ENCODE measurements at regions not wholly inside any gene's neighbourhood (a gene's known extent, or its start where the extent isn't known, plus 50 kb on each side); places are given as distances from the start of the nearest gene placed in this dataset.

GRCh38 chr7:38054199-38054598 lies 123.8 kb upstream of the STARD3NL start:
- Histone ChIP-seq H2BK12ac (ENCODE audit: low read length in 2 of 2) (no peak overlapping the region), H2BK5ac (ENCODE audit: low read depth, low read length, poor library complexity, severe bottlenecking) (no peak overlapping the region), H3K4me2 (ENCODE audit: low read length, poor library complexity, severe bottlenecking) (no peak overlapping the region), H3K4ac (ENCODE audit: low read depth in 1 of 2, low read length in 2 of 2) (no peak overlapping the region), H3K4me1 (ENCODE audit: control insufficient read depth, insufficient read depth, low read depth, low read length) (no peaks in the 10 kb centered on the region), H4K8ac (ENCODE audit: low read length) (no peak overlapping the region), H3K27ac (ENCODE audit: low read length, poor library complexity, severe bottlenecking) (no peak overlapping the region), H3K79me1 (replicated peaks; ENCODE audit: low read length, poor library complexity, severe bottlenecking) (no peaks in the 10 kb centered on the region), H3K9ac (ENCODE audit: low read length) (no peak overlapping the region), H2AK5ac (ENCODE audit: low read length, severe bottlenecking) (no peak overlapping the region), H3K9me3 (ENCODE audit: control insufficient read depth, low read length) (no peaks in the 10 kb centered on the region), H2AFZ (ENCODE audit: low read depth, low read length) (no peak overlapping the region), H3K36me3 (ENCODE audit: control insufficient read depth in 1 of 2, insufficient read depth in 2 of 2, low read depth in 1 of 2, low read length in 2 of 2) (no peaks in the 10 kb centered on the region), H3K14ac (ENCODE audit: low read length in 2 of 2) (no peak overlapping the region), H3K23ac (ENCODE audit: low read length in 2 of 2) (no peak overlapping the region), H2BK15ac (ENCODE audit: low read depth, poor library complexity, severe bottlenecking) (no peak overlapping the region), H4K91ac (ENCODE audit: low read length) (no peak overlapping the region), H3K18ac (ENCODE audit: low read depth in 1 of 2, low read length in 2 of 2) (no peak overlapping the region), H2BK120ac (ENCODE audit: low read depth, low read length) (no peak overlapping the region), H3K4me3 (ENCODE audit: insufficient read depth in 1 of 2, low read depth in 1 of 2, low read length in 2 of 2) (no peak overlapping the region), H3K27me3 (ENCODE audit: control insufficient read depth in 1 of 2, insufficient read depth in 1 of 2, low read length in 2 of 2) (no peaks in the 10 kb centered on the region)
- no peak for DNase-seq
- 69% methylated on average over 3 of the region's 3 CpGs for WGBS

- Histone ChIP-seq H3K14ac (ENCODE audit: low read length in 2 of 2) (no peak overlapping the region), H3K9ac (ENCODE audit: low read length) (no peak overlapping the region), H3K18ac (ENCODE audit: low read depth in 1 of 2, low read length in 2 of 2) (no peak overlapping the region), H4K8ac (ENCODE audit: low read length) (no peak overlapping the region), H3K36me3 (ENCODE audit: control insufficient read depth in 1 of 2, insufficient read depth in 2 of 2, low read depth in 1 of 2, low read length in 2 of 2) (no peaks in the 10 kb centered on the region), H2BK15ac (ENCODE audit: low read depth, poor library complexity, severe bottlenecking) (no peak overlapping the region), H3K4me1 (ENCODE audit: control insufficient read depth, insufficient read depth, low read depth, low read length) (no peaks in the 10 kb centered on the region), H3K23ac (ENCODE audit: low read length in 2 of 2) (no peak overlapping the region), H2AK5ac (ENCODE audit: low read length, severe bottlenecking) (no peak overlapping the region), H2BK5ac (ENCODE audit: low read depth, low read length, poor library complexity, severe bottlenecking) (no peak overlapping the region), H3K4ac (ENCODE audit: low read depth in 1 of 2, low read length in 2 of 2) (no peak overlapping the region), H2AFZ (ENCODE audit: low read depth, low read length) (no peak overlapping the region), H2BK120ac (ENCODE audit: low read depth, low read length) (no peak overlapping the region), H3K4me3 (ENCODE audit: insufficient read depth in 1 of 2, low read depth in 1 of 2, low read length in 2 of 2) (no peak overlapping the region), H3K27ac (ENCODE audit: low read length, poor library complexity, severe bottlenecking) (no peak overlapping the region), H3K79me1 (replicated peaks; ENCODE audit: low read length, poor library complexity, severe bottlenecking) (no peaks in the 10 kb centered on the region), H3K27me3 (ENCODE audit: control insufficient read depth in 1 of 2, insufficient read depth in 1 of 2, low read length in 2 of 2) (no peaks in the 10 kb centered on the region), H3K4me2 (ENCODE audit: low read length, poor library complexity, severe bottlenecking) (no peak overlapping the region), H4K91ac (ENCODE audit: low read length) (no peak overlapping the region), H3K9me3 (ENCODE audit: control insufficient read depth, low read length) (no peaks in the 10 kb centered on the region), H2BK12ac (ENCODE audit: low read length in 2 of 2) (no peak overlapping the region)
- WGBS, result 56% methylated on average over 4 of the region's 4 CpGs
- no peak for DNase-seq
Observed at GRCh38 chr7:38057829-38058228, 120.2 kb upstream of the STARD3NL start.

GRCh38 chr7:38060116-38060515 lies 117.9 kb upstream of the STARD3NL start:
- H3K14ac ChIP-seq (ENCODE audit: low read length in 2 of 2), result no peak overlapping the region
- no peak overlapping the region for H2AK5ac ChIP-seq (ENCODE audit: low read length, severe bottlenecking)
- no peak overlapping the region for H3K23ac ChIP-seq (ENCODE audit: low read length in 2 of 2)
- no peaks in the 10 kb centered on the region for H3K9me3 ChIP-seq (ENCODE audit: control insufficient read depth, low read length)
- H3K27ac ChIP-seq (ENCODE audit: low read length, poor library complexity, severe bottlenecking), result no peak overlapping the region
- H3K18ac ChIP-seq (ENCODE audit: low read depth in 1 of 2, low read length in 2 of 2), result no peak overlapping the region
- no peaks in the 10 kb centered on the region for H3K79me1 ChIP-seq (replicated peaks; ENCODE audit: low read length, poor library complexity, severe bottlenecking)
- no peak overlapping the region for H3K9ac ChIP-seq (ENCODE audit: low read length)
- H3K4ac ChIP-seq (ENCODE audit: low read depth in 1 of 2, low read length in 2 of 2), result no peak overlapping the region
- no peak overlapping the region for H2BK120ac ChIP-seq (ENCODE audit: low read depth, low read length)
- H3K4me1 ChIP-seq (ENCODE audit: control insufficient read depth, insufficient read depth, low read depth, low read length), result no peaks in the 10 kb centered on the region
- no peak overlapping the region for H2BK12ac ChIP-seq (ENCODE audit: low read length in 2 of 2)
- H4K8ac ChIP-seq (ENCODE audit: low read length), result no peak overlapping the region
- H3K4me2 ChIP-seq (ENCODE audit: low read length, poor library complexity, severe bottlenecking), result no peak overlapping the region
- no peak overlapping the region for H2BK5ac ChIP-seq (ENCODE audit: low read depth, low read length, poor library complexity, severe bottlenecking)
- H3K4me3 ChIP-seq (ENCODE audit: insufficient read depth in 1 of 2, low read depth in 1 of 2, low read length in 2 of 2), result no peak overlapping the region
- no peaks in the 10 kb centered on the region for H3K36me3 ChIP-seq (ENCODE audit: control insufficient read depth in 1 of 2, insufficient read depth in 2 of 2, low read depth in 1 of 2, low read length in 2 of 2)
- no peak for DNase-seq
- no peaks in the 10 kb centered on the region for H3K27me3 ChIP-seq (ENCODE audit: control insufficient read depth in 1 of 2, insufficient read depth in 1 of 2, low read length in 2 of 2)
- H2AFZ ChIP-seq (ENCODE audit: low read depth, low read length), result no peak overlapping the region
- H2BK15ac ChIP-seq (ENCODE audit: low read depth, poor library complexity, severe bottlenecking), result no peak overlapping the region
- no peak overlapping the region for H4K91ac ChIP-seq (ENCODE audit: low read length)
- 28% methylated on average over 3 of the region's 4 CpGs for WGBS

GRCh38 chr7:38060637-38061036 lies 117.4 kb upstream of the STARD3NL start:
- WGBS, result no CpG with 5 or more reads among the region's 1 CpG
- Histone ChIP-seq H3K4me2 (ENCODE audit: low read length, poor library complexity, severe bottlenecking) (no peak overlapping the region), H3K18ac (ENCODE audit: low read depth in 1 of 2, low read length in 2 of 2) (no peak overlapping the region), H3K9ac (ENCODE audit: low read length) (no peak overlapping the region), H3K27me3 (ENCODE audit: control insufficient read depth in 1 of 2, insufficient read depth in 1 of 2, low read length in 2 of 2) (no peaks in the 10 kb centered on the region), H3K9me3 (ENCODE audit: control insufficient read depth, low read length) (no peaks in the 10 kb centered on the region), H3K79me1 (replicated peaks; ENCODE audit: low read length, poor library complexity, severe bottlenecking) (no peaks in the 10 kb centered on the region), H3K27ac (ENCODE audit: low read length, poor library complexity, severe bottlenecking) (no peak overlapping the region), H4K8ac (ENCODE audit: low read length) (no peak overlapping the region), H2AK5ac (ENCODE audit: low read length, severe bottlenecking) (no peak overlapping the region), H2AFZ (ENCODE audit: low read depth, low read length) (no peak overlapping the region), H2BK15ac (ENCODE audit: low read depth, poor library complexity, severe bottlenecking) (no peak overlapping the region), H3K36me3 (ENCODE audit: control insufficient read depth in 1 of 2, insufficient read depth in 2 of 2, low read depth in 1 of 2, low read length in 2 of 2) (no peaks in the 10 kb centered on the region), H4K91ac (ENCODE audit: low read length) (no peak overlapping the region), H2BK5ac (ENCODE audit: low read depth, low read length, poor library complexity, severe bottlenecking) (no peak overlapping the region), H3K4me3 (ENCODE audit: insufficient read depth in 1 of 2, low read depth in 1 of 2, low read length in 2 of 2) (no peak overlapping the region), H3K4ac (ENCODE audit: low read depth in 1 of 2, low read length in 2 of 2) (no peak overlapping the region), H3K14ac (ENCODE audit: low read length in 2 of 2) (no peak overlapping the region), H2BK12ac (ENCODE audit: low read length in 2 of 2) (no peak overlapping the region), H2BK120ac (ENCODE audit: low read depth, low read length) (no peak overlapping the region), H3K23ac (ENCODE audit: low read length in 2 of 2) (no peak overlapping the region), H3K4me1 (ENCODE audit: control insufficient read depth, insufficient read depth, low read depth, low read length) (no peaks in the 10 kb centered on the region)
- no peak for DNase-seq

Data from mesenchymal stem cell (in vitro differentiated cells and primary cell).